ENCODE measurements at regions not wholly inside any gene's neighbourhood (a gene's known extent, or its start where the extent isn't known, plus 50 kb on each side); places are given as distances from the start of the nearest gene placed in this dataset.

GRCh38 chr2:223187256-223187655, 135.3 kb downstream of the KCNE4 start:
- TF ChIP-seq CTCF (IDR thresholded peaks at IDR 0.05) (no peak), POLR2A (IDR thresholded peaks at IDR 0.05) (no peak)
